Gastrocnemius medialis (tissue), 4 donors: ENCODE measurements at regions not wholly inside any gene's neighbourhood (a gene's known extent, or its start where the extent isn't known, plus 50 kb on each side); places are given as distances from the start of the nearest gene placed in this dataset.

Experiments
- POLR2A ChIP-seq, 2 donors: fragments of 450-650 bp; IDR thresholded peaks; one replicate each; pipeline ENCODE4 v1.6.1; 2017; ENCODE audit warnings: antibody characterized with exemption in 2 of 2, mild to moderate bottlenecking in 2 of 2, moderate library complexity in 2 of 2
- TF ChIP-seq, protein P1 (sequence below), 5 experiments: fragments of 450-650 bp in 3 of 5; fragments of 200-600 bp in 2 of 5; sonication (generic) in 2 of 5; IDR thresholded peaks in 4 of 5; conservative IDR thresholded peaks in 1 of 5; 1 replicate in 4 of 5; 2 replicates in 1 of 5; pipeline ENCODE4 v1.5.1; 2016 to 2019; ENCODE audit warnings: antibody characterized with exemption in 5 of 5, mild to moderate bottlenecking in 3 of 5, moderate library complexity in 3 of 5

GRCh38 chr6:168959696-168960095 is 293.9 kb downstream of the THBS2 start:
- TF ChIP-seq, protein P1, sequence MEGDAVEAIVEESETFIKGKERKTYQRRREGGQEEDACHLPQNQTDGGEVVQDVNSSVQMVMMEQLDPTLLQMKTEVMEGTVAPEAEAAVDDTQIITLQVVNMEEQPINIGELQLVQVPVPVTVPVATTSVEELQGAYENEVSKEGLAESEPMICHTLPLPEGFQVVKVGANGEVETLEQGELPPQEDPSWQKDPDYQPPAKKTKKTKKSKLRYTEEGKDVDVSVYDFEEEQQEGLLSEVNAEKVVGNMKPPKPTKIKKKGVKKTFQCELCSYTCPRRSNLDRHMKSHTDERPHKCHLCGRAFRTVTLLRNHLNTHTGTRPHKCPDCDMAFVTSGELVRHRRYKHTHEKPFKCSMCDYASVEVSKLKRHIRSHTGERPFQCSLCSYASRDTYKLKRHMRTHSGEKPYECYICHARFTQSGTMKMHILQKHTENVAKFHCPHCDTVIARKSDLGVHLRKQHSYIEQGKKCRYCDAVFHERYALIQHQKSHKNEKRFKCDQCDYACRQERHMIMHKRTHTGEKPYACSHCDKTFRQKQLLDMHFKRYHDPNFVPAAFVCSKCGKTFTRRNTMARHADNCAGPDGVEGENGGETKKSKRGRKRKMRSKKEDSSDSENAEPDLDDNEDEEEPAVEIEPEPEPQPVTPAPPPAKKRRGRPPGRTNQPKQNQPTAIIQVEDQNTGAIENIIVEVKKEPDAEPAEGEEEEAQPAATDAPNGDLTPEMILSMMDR (IDR thresholded peaks at IDR 0.05 in 4 of 5, conservative IDR thresholded peaks at IDR 0.05 in 1 of 5): no peak
- no peak for TF ChIP-seq POLR2A (IDR thresholded peaks at IDR 0.05)
